Endodermal cell (in vitro differentiated cells): ENCODE measurements at regions not wholly inside any gene's neighbourhood (a gene's known extent, or its start where the extent isn't known, plus 50 kb on each side); places are given as distances from the start of the nearest gene placed in this dataset.

Experiments used
- DNase-seq: peaks from one replicate; pipeline ENCODE4 v3.0.0-alpha.2; 2017
- H3K27ac ChIP-seq: 2 replicates; pipeline ENCODE4 v1.5.1; 2013; ENCODE audit warnings: mild to moderate bottlenecking, low read depth, low read length, moderate library complexity
- H3K27me3 ChIP-seq: 2 replicates; pipeline ENCODE4 v1.6.1; 2013; ENCODE audit warnings: mild to moderate bottlenecking, low read length, moderate library complexity; ENCODE audit not compliant: insufficient read depth, control insufficient read depth, poor library complexity, severe bottlenecking
- H3K36me3 ChIP-seq: 2 replicates; pipeline ENCODE4 v1.7.0; 2013; ENCODE audit warnings: mild to moderate bottlenecking, low read length, moderate library complexity; ENCODE audit not compliant: control insufficient read depth, insufficient read depth
- H3K4me1 ChIP-seq: one replicate; pipeline ENCODE4 v1.7.0; 2013; ENCODE audit warnings: low read length; ENCODE audit not compliant: control insufficient read depth, insufficient read depth
- H3K4me3 ChIP-seq: 2 replicates; pipeline ENCODE4 v1.5.1; 2013; ENCODE audit warnings: mild to moderate bottlenecking, low read length, moderate library complexity
- H3K9ac ChIP-seq: 2 replicates; pipeline ENCODE4 v1.6.1; 2013; ENCODE audit warnings: mild to moderate bottlenecking, low read length, moderate library complexity; ENCODE audit not compliant: poor library complexity, severe bottlenecking; ENCODE audit errors: extremely low read depth
- H3K9me3 ChIP-seq: 2 replicates; pipeline ENCODE4 v1.6.1; 2013; ENCODE audit warnings: mild to moderate bottlenecking, low read length, moderate library complexity; ENCODE audit not compliant: control insufficient read depth
- H3K27ac Mint-ChIP-seq: 2 replicates; pipeline ENCODE4 v1.8.0; 2020; ENCODE audit warnings: mixed read lengths
- H3K27me3 Mint-ChIP-seq: 2 replicates; pipeline ENCODE4 v1.8.0; 2021; ENCODE audit warnings: mild to moderate bottlenecking, mixed read lengths; ENCODE audit not compliant: insufficient read depth
- H3K36me3 Mint-ChIP-seq: 2 replicates; pipeline ENCODE4 v1.8.0; 2020; ENCODE audit warnings: low read depth, mixed read lengths
- H3K4me1 Mint-ChIP-seq: 2 replicates; pipeline ENCODE4 v1.8.0; 2020; ENCODE audit warnings: mixed read lengths
- H3K4me3 Mint-ChIP-seq: 2 replicates; pipeline ENCODE4 v1.8.0; 2020; ENCODE audit warnings: mild to moderate bottlenecking, moderate library complexity, mixed read lengths
- H3K9me3 Mint-ChIP-seq: 2 replicates; pipeline ENCODE4 v1.8.0; 2020; ENCODE audit warnings: mild to moderate bottlenecking, mixed read lengths
- WGBS, 2 experiments: methylation state at CpG; one replicate each; pipeline versions ENCODE4 v1.1.5 to v1.1.7; 2013; ENCODE audit warnings: missing lambda C conversion rate in 2 of 2, mixed read lengths in 1 of 2; ENCODE audit not compliant: insufficient coverage in 1 of 2, insufficient read length in 1 of 2; 5-methylcytosine and 5-hydroxymethylcytosine counted together
- TF ChIP-seq, protein P1 (sequence below): fragments of 200-600 bp; sonication (generic); conservative IDR thresholded peaks from 2 replicates; pipeline ENCODE4 v1.5.0; 2021; ENCODE audit warnings: antibody characterized with exemption, mild to moderate bottlenecking

DNA sequence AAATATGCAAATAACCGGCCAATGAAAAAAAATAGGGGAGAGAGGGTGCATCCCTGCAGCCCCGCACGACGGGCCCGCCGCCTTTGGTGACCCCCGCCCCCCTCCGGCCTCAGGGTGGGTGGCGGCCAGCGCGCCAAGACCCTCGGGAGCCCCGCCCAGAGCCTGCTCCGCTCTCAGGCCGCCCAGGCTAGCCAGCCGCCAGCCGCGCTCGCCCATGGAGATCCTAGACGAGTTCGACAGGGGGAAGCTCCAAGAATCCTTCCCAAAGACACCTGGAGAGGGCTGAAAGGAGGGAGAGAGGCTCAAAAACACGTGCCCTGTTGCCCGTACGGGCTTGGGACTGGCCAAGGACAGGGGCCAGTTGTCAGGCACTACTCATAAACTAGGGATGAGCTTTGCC, 434.0 kb downstream of the NR2F2 start:
- Mint-ChIP-seq H3K4me1 (peaks cover 31% of the 10 kb centered on the region), H3K27ac (no peak overlapping the region), H3K9me3 (no peaks in the 10 kb centered on the region), H3K36me3 (no peaks in the 10 kb centered on the region), H3K27me3 (no peaks in the 10 kb centered on the region), H3K4me3 (no peak overlapping the region)
- Histone ChIP-seq H3K27ac (no peak overlapping the region), H3K4me1 (peaks cover 20% of the 10 kb centered on the region), H3K9me3 (peaks cover 4% of the 10 kb centered on the region), H3K36me3 (no peaks in the 10 kb centered on the region), H3K4me3 (no peak overlapping the region), H3K9ac (no peak overlapping the region), H3K27me3 (no peaks in the 10 kb centered on the region)
- TF ChIP-seq, protein P1, sequence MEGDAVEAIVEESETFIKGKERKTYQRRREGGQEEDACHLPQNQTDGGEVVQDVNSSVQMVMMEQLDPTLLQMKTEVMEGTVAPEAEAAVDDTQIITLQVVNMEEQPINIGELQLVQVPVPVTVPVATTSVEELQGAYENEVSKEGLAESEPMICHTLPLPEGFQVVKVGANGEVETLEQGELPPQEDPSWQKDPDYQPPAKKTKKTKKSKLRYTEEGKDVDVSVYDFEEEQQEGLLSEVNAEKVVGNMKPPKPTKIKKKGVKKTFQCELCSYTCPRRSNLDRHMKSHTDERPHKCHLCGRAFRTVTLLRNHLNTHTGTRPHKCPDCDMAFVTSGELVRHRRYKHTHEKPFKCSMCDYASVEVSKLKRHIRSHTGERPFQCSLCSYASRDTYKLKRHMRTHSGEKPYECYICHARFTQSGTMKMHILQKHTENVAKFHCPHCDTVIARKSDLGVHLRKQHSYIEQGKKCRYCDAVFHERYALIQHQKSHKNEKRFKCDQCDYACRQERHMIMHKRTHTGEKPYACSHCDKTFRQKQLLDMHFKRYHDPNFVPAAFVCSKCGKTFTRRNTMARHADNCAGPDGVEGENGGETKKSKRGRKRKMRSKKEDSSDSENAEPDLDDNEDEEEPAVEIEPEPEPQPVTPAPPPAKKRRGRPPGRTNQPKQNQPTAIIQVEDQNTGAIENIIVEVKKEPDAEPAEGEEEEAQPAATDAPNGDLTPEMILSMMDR: no peak
- 95 to 100% methylated on average over 7 to 24 of the region's 24 CpGs for WGBS, 2 experiments
- no peak for DNase-seq

DNA sequence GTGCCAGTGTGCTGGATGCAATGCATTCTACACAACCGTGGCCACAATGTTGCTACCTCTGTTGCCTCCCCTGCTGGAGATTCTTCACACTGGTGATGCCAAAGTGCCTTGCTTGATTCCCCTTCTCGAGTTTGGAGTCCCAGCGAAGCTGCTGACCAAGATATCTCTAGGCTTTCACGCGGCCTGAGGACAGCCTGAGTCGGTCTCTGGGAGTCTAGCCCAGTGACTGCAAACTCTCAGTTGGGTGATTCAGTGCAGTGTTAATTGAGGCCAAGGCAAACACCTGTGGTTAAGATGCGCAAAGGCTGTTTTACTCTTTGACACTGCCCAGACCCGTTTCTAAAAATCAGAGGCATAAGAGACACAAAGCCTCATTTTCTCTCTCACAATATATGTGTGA, 434.4 kb downstream of the NR2F2 start:
- no peaks in the 10 kb centered on the region for H3K27me3 Mint-ChIP-seq
- no peak overlapping the region for H3K27ac ChIP-seq
- H3K36me3 Mint-ChIP-seq: no peaks in the 10 kb centered on the region
- no peak for DNase-seq
- H3K27ac Mint-ChIP-seq: no peak overlapping the region
- peaks cover 24% of the 10 kb centered on the region for H3K4me1 ChIP-seq
- no peak overlapping the region for H3K4me3 Mint-ChIP-seq
- H3K36me3 ChIP-seq: no peaks in the 10 kb centered on the region
- WGBS, 2 experiments: 96 to 99% methylated on average over 7 of the region's 8 CpGs
- H3K4me1 Mint-ChIP-seq: peaks cover 36% of the 10 kb centered on the region
- no peaks in the 10 kb centered on the region for H3K9me3 Mint-ChIP-seq
- no peak overlapping the region for H3K9ac ChIP-seq
- H3K9me3 ChIP-seq: no peaks in the 10 kb centered on the region
- H3K27me3 ChIP-seq: no peaks in the 10 kb centered on the region
- H3K4me3 ChIP-seq: no peak overlapping the region
- TF ChIP-seq, protein P1: no peak

DNA sequence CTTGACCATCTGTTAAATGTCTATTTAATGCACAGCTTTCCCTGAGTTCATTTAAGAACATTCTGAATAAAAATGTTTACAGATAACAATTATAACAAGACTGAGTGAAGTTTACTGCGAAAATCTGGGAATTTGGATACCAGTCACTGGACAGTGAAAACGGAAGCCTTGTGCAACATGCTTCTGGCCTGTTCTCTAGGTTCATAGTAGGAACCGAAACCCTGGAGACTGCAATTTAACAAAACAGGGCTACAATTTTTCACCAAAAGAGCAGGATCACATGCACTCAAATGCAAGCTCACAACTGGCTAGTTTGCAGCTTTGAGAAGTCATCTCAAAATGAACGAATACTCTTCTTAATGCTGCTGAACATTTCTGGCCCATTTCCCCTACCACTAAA, 435.9 kb downstream of the NR2F2 start:
- peaks cover 42% of the 10 kb centered on the region for H3K4me1 Mint-ChIP-seq
- DNase-seq: no peak
- TF ChIP-seq, protein P1: no peak
- Histone ChIP-seq H3K27ac (no peak overlapping the region), H3K27me3 (no peaks in the 10 kb centered on the region), H3K9me3 (no peaks in the 10 kb centered on the region), H3K4me1 (peaks cover 24% of the 10 kb centered on the region), H3K36me3 (no peaks in the 10 kb centered on the region), H3K4me3 (no peak overlapping the region), H3K9ac (no peak overlapping the region)
- H3K36me3 Mint-ChIP-seq: no peaks in the 10 kb centered on the region
- no peak overlapping the region for H3K27ac Mint-ChIP-seq
- WGBS, 2 experiments: 91 to 93% methylated on average over 4 of the region's 4 CpGs
- no peaks in the 10 kb centered on the region for H3K27me3 Mint-ChIP-seq
- H3K9me3 Mint-ChIP-seq: no peaks in the 10 kb centered on the region
- no peak overlapping the region for H3K4me3 Mint-ChIP-seq
